ENCODE measurements at regions not wholly inside any gene's neighbourhood (a gene's known extent, or its start where the extent isn't known, plus 50 kb on each side); places are given as distances from the start of the nearest gene placed in this dataset.

DNA sequence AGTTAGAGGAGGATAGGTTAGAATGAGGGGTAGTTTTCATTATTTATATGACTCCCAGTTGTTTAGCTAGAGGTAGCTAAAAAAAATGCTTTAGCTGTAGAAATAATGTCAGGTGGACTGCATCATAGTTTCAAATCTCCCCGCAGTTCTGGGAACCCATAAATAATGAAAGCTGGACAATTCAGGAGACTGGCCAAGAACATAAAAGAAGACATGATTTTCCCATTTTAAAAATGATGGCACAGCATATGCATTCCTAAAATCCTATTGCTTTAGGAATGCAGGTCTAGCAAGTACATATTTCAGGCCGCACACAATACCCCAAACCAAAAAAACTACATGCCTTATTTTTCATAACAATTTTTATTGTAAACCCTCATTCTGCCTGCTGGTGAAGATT, 143.3 kb downstream of the CTH start:
- TF ChIP-seq CTCF (conservative IDR thresholded peaks at IDR 0.05; ENCODE audit: low read length) = no peak
- no peak overlapping the region for H3K4me3 ChIP-seq (ENCODE audit: low read length)
- no peak for DNase-seq (ENCODE audit: low read depth)

DNA sequence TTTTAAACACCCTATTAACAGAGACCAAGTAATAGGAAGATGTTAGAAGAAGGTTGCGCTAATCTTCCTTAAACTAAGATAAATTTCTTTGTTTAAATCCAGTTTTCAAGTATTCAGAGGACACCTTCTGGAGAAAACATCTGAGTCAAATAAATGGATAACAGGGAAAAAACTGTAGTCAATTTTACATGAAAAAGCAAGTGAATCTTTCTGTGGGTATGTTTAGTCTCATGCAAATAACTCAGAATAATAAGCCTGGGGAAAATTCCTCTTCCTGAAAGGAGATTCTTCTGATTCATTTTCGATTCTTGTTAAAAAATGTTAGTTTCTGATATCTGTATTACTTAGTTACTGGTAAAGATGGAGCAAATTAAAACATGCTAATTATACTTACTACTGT, 145.5 kb downstream of the CTH start:
- no peak overlapping the region for H3K4me3 ChIP-seq (ENCODE audit: low read length)
- no peak for DNase-seq (ENCODE audit: low read depth)

DNA sequence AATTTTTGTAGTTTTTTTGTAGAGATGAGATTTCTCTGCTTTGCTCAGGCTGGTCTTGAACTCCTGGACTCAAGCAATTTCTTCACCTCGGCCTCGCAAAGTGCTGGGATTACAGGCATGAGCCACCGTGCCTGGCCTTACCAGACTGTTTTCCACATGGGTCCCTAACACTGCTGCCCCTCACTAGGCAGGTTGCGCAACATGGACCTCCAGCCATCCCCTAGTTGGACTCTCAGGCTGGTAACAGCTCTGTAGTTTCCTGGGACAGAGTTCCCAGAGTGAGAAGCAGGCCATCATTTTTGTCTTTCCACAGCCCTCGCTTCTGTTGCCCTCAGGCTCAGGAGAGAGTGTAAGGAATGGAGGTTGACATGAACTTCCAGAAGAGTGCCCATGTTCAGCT, 156.1 kb downstream of the CTH start:
- no peak for DNase-seq (ENCODE audit: low read depth)
- TF ChIP-seq CTCF (conservative IDR thresholded peaks at IDR 0.05; ENCODE audit: low read length) = no peak
- no peak overlapping the region for H3K4me3 ChIP-seq (ENCODE audit: low read length)

More for the DNA sequence above, 145.5 kb downstream of the CTH start:
- no peak for TF ChIP-seq CTCF (conservative IDR thresholded peaks at IDR 0.05; ENCODE audit: low read length)

- H3K4me3 ChIP-seq (ENCODE audit: low read length) = no peak overlapping the region
- no peak for TF ChIP-seq CTCF (conservative IDR thresholded peaks at IDR 0.05; ENCODE audit: low read length)
These were observed 160.1 kb downstream of the CTH start for GRCh38 chr1:70571191-70571590.

DNA sequence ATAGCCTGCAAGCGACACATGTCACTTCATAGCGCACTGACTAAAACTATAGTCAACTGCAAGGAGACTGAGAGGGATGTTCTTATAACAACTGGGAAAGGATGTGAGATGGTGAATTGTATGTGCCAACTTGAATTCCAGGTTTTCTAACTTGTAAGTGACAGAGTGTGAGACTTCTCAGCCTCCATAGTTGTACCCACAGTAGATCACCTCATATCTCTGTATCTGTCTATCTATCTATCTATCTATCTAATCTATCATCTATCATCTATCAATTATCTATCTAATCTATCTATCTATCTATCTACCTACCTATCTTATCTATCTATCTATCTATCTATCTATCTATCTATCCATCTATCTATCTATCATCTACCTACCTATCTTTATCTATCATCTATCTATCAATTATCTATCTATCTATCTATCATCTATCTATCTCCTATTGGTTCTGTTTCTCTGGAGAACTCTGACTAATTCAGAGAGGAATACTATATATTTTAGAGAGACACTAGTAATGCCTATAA, 162.3 kb downstream of the CTH start:
- H3K4me3 ChIP-seq (ENCODE audit: low read length) = no peak overlapping the region
- no peak for TF ChIP-seq CTCF (conservative IDR thresholded peaks at IDR 0.05; ENCODE audit: low read length)
- DNase-seq (ENCODE audit: low read depth) = no peak

More at GRCh38 chr1:70571191-70571590, 160.1 kb downstream of the CTH start:
- no peak for DNase-seq (ENCODE audit: low read depth)

- TF ChIP-seq CTCF (conservative IDR thresholded peaks at IDR 0.05; ENCODE audit: low read length) = no peak
- no peak overlapping the region for H3K4me3 ChIP-seq (ENCODE audit: low read length)
- DNase-seq (ENCODE audit: low read depth) = no peak
These were observed 170.6 kb downstream of the CTH start for GRCh38 chr1:70581661-70582060.

DNA sequence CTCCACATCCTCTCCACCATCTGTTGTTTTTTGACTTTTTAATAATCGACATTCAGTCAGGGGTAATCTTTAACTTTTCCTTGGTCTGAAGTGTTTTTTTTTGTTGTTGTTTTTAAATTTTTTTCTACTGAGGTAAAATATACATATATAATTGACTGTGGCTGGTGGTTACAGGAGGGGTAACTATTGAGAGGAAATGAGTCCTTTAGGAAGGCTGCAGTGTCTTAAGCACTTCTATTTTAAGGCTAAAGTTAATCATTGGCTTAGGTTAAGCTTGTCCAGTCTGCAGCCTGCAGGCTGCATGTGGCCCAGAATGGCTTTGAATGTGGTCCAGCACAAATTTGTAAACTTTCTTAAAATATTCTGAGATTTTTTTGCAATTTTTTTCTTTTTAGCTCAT, 172.5 kb downstream of the CTH start:
- TF ChIP-seq CTCF (conservative IDR thresholded peaks at IDR 0.05; ENCODE audit: low read length) = no peak
- no peak for DNase-seq (ENCODE audit: low read depth)
- no peak overlapping the region for H3K4me3 ChIP-seq (ENCODE audit: low read length)

All from AG10803 (cell line).